DLD1 (cell line): ENCODE measurements at regions not wholly inside any gene's neighbourhood (a gene's known extent, or its start where the extent isn't known, plus 50 kb on each side); places are given as distances from the start of the nearest gene placed in this dataset.

Experiments used
- in situ Hi-C: cut with HindIII; loops from 2 replicates; pipeline ENCODE4 v1.10.0; 2017; ENCODE audit warnings: low sequenced_read_pairs

DNA sequence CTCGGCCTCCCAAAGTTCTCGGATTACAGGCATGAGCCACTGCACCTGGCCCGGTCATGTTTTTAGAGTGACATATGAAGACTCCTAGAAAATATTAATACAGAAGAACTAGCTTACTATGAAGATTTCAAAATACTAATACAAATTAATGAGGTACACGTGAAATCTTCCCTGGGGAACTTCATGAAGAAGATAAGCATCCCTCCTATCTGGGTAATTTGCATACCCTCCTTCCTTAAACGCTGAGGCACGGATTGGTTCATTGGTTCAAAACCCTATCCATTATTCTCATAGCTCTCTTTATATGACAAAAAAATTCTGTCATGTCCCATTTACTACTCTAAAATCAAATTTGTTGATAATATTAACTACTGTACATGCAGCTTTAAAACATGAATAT is 224.8 kb upstream of the KLF14 start:
- in situ Hi-C loops, result no loop called here

GRCh38 chr7:130959743-130960207 is 225.8 kb upstream of the KLF14 start:
- in situ Hi-C loops, result no loop called here

DNA sequence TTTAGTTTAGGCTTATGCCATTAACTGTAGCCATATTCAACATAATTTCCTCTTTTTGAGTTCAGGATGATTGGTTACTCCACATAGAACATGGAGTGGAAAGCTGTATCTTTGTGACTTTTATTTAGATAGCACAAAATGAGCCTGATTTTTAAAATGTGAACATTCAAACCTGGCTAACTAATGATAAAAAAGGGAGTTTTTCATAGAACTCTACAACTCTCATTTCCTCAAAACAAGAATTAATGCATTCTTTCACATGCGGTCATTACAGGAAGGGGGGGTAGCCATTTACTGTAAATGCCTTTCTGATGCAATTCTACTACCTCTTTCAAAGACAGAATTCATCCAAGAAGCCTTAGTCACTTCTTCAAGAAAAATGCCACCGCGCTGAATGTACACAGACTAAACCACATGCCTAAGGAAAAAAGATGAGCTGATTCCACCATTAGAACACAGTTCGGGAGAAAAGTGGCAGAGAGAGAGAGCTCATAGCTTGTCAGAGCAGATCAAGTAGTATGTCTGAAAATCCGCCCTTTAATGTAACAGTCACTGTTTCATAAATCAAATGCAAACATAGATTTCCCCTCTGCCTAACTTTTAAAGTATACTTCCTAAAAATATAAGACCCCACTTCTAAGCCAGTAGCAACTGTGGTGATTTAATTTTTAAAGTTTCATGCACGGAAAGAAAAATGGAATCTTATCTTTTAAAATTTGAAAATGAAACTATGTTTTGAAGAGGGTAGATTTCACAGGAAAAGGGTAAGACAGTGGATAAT is 226.4 kb upstream of the KLF14 start:
- in situ Hi-C loops, result no loop called here

GRCh38 chr7:130961128-130961601 is 227.2 kb upstream of the KLF14 start:
- in situ Hi-C loops, result no loop called here

DNA sequence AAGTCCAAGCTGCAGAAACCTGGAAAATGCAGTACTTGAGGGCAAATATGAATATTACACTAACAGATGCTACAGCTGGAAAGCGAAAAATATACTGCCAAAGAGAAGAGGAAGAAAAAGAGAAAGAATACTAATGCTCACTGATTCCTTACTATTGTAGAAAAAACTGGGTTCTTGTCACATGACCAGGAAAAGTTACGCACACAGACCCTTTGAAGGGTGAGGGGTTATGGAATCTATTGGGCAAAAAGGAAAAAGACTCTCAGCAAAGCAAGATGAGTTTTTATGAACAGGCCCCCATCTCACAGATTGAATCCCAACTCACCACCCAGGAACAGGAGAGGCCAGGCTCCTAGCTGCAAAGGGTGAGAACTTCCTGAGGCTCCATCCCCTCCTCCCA is 228.1 kb upstream of the KLF14 start:
- in situ Hi-C loops, result no loop called here

GRCh38 chr7:130963339-130963738 is 229.3 kb upstream of the KLF14 start:
- in situ Hi-C loops, result no loop called here

GRCh38 chr7:130965515-130965914 is 231.5 kb upstream of the KLF14 start:
- in situ Hi-C loops, result no loop called here

- in situ Hi-C loops, result no loop called here
Observed at GRCh38 chr7:130966246-130967009, 232.4 kb upstream of the KLF14 start.

GRCh38 chr7:130970196-130970595 is 236.2 kb upstream of the KLF14 start:
- in situ Hi-C loops, result no loop called here

GRCh38 chr7:130970696-130971095 is 236.7 kb upstream of the KLF14 start:
- in situ Hi-C loops, result no loop called here

GRCh38 chr7:130971297-130971696 is 237.3 kb upstream of the KLF14 start:
- in situ Hi-C loops, result no loop called here

DNA sequence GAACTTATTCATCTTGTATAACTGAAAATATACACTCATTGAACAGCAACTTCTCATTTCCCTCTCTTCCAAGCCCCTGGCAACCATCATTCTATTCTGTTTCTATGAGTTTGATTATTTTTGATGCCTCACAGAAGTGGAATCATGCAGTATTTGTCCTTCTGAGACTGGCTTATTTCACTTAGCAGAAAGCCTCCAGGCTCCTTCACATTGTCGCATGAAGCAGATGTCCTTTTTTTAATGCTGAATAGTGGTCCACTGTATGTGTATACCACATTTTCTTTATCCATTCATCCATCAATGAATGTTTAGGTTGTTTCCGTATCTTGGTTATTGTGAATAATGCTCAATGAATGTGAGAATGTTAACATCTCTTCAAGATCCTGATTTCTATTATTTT is 238.2 kb upstream of the KLF14 start:
- in situ Hi-C loops, result no loop called here

GRCh38 chr7:130973637-130974036 is 239.6 kb upstream of the KLF14 start:
- in situ Hi-C loops, result no loop called here

GRCh38 chr7:130974169-130974568 is 240.2 kb upstream of the KLF14 start:
- in situ Hi-C loops, result no loop called here

DNA sequence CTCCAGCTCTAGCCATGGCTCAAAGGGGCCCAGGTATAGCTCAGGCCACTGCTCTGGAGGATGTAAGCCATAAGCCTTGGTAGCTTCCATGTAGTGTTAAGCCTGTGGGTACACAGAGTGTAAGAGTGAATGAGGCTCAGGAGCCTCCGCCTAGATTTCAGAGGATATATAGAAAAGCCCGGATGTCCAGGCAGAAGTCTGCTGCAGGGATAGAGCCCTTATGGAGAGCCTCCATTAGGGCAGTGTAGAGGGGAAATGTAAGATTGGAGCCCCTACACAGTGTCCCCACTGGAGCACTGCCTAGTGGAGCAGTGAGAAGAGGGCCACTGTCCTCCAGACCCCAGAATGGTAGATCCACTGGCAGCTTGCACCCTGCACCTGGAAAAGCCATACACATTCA is 240.8 kb upstream of the KLF14 start:
- in situ Hi-C loops, result no loop called here

DNA sequence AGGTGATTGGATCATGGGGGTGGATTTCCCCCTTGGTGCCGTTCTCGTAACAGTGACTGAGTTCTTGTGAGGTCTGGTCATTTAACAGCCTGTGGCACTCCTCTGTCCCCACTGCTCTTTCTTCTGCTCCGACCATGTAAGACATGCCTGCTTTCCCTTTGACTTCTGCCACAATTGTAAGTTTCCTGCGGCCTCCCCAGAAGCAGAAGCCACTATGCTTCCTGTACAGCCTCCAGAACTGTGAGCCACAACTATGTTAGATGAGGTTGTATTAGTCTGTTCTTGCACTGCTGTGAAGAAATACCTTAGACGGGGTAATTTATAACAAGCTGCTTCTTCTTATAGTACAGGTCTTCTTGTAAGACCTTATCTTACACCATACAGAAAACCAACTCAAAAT is 241.7 kb upstream of the KLF14 start:
- in situ Hi-C loops, result no loop called here

DNA sequence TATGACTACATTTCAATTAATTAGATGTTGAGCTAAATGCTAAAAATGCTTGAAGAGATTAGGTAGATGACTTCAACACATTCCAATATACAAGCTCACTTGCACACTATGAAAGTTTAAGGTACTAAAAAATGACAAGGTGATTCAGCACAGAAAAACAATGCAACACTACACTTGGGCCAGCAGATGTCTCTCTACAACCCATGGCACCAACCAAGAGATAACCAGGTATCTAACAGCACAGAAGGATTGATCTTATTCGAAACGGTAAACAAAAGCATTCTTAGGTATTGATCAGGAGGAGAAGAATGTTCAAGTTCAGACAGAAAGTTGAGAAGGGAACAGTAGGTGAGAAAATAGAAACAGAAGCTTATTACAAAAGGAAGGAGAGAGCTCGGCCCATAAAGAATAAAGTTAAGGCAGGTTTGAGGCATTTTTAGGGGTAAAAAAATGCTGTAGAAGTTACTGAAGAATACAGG is 248.2 kb upstream of the KLF14 start:
- in situ Hi-C loops, result no loop called here

DNA sequence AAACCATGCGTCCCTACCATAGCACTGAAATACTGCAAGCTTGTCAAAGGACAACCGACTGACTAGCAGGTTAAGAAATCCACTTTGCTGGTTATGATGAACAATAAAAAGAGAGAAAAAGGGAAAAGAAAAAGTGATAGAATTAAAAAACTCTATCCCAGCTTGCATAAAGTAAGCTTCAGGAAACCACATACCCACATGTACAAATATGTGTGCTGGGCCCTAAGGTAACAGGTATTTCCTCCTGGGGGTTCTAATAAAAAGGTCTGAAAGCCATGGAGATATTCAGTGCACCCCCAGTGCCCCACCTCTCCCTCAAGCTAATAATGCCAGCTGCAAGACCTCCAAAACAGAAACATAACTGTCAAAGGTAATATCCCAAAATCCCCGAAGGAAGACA is 248.6 kb upstream of the KLF14 start:
- in situ Hi-C loops, result no loop called here

DNA sequence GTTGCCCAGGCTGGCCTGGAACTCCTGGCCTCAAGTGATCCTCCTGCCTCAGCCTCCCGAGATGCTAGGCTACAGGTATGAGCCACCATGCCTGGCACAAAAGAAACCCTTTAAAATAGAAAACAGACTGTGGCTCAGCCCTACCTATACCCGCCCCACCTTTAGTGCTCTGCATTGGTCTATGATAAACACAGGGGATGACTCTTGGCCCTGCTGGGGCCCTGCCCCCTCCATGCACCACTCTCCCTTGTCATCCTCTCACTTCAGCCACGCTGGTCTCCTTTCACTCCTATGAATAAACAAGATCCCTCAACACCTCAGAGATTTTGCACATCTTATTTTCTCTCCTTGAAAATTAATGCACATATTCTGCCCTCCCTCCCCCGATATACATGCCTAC is 251.4 kb upstream of the KLF14 start:
- in situ Hi-C loops, result no loop called here

GRCh38 chr7:130986261-130986690 is 252.3 kb upstream of the KLF14 start:
- in situ Hi-C loops, result no loop called here

GRCh38 chr7:130987092-130987491 is 253.1 kb upstream of the KLF14 start:
- in situ Hi-C loops, result no loop called here

DNA sequence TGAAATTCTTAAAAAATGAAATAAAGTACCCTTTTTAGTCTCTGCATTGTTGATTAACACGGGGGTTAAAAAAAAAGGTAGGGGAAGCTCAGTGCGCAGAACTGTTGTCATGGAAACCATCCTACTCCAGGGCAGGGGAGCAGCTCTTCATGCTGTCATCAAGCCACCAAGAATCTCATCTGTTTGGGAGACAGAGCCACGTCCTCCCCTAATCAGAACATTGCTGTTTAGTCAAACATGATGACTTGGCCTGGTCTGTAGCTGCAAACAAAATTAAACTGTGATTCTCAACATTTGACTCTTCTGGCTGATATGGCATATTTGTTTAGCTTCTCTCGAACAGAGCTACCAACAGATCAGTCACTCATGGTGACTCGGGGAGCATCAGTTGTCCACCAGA is 254.4 kb upstream of the KLF14 start:
- in situ Hi-C loops, result no loop called here
